Activated T-helper 1 cell treated with anti-CD3 and anti-CD28 coated beads, Interleukin-12 subunit alpha, Interleukin-12 subunit beta, Interleukin-2, Interleukin-4 antibody, amounts not matched to agents 30 ng/mL and 10 ng/mL and 1 ng/mL, durations not matched to agents 14 hours and 24 hours and 36 hours (primary cell): ENCODE measurements at regions not wholly inside any gene's neighbourhood (a gene's known extent, or its start where the extent isn't known, plus 50 kb on each side); places are given as distances from the start of the nearest gene placed in this dataset.
"Not testable (repeated sequence)": the region's sequence is repeated elsewhere in the genome, so short reads cannot be mapped to it uniquely, and the experiment has no call there.

Experiments used
- DNase-seq: peaks from one replicate; pipeline ENCODE4 v3.0.0; 2021; ENCODE audit warnings: low spot score
- H3K27ac Mint-ChIP-seq: one replicate; pipeline ENCODE4 v1.8.0; 2021; ENCODE audit warnings: mild to moderate bottlenecking, mixed read lengths
- H3K27me3 Mint-ChIP-seq: one replicate; pipeline ENCODE4 v1.8.0; 2022; ENCODE audit warnings: mild to moderate bottlenecking, moderate library complexity, mixed read lengths; ENCODE audit not compliant: insufficient read depth
- H3K36me3 Mint-ChIP-seq: one replicate; pipeline ENCODE4 v1.8.0; 2021; ENCODE audit warnings: low read depth, mixed read lengths
- H3K4me1 Mint-ChIP-seq: one replicate; pipeline ENCODE4 v1.8.0; 2021; ENCODE audit warnings: low read depth, mixed read lengths
- H3K4me3 Mint-ChIP-seq: one replicate; pipeline ENCODE4 v1.8.0; 2021; ENCODE audit warnings: mild to moderate bottlenecking, moderate library complexity, mixed read lengths
- H3K9me3 Mint-ChIP-seq: one replicate; pipeline ENCODE4 v1.8.0; 2021; ENCODE audit warnings: mixed read lengths
- intact Hi-C: fragments of 100-400 bp; cut with micrococcal nuclease; formaldehyde crosslinking; loops from one replicate; pipeline ENCODE4 v1.15.1; 2024

GRCh38 chr12:33825986-33826602 lies 196.2 kb upstream of the ALG10 start:
- no peaks in the 10 kb centered on the region for H3K4me1 Mint-ChIP-seq
- peaks cover 3% of the 10 kb centered on the region for H3K9me3 Mint-ChIP-seq
- H3K36me3 Mint-ChIP-seq = no peaks in the 10 kb centered on the region
- intact Hi-C loops = no loop called here
- no peak overlapping the region for H3K4me3 Mint-ChIP-seq
- no peaks in the 10 kb centered on the region for H3K27me3 Mint-ChIP-seq
- no peak for DNase-seq
- H3K27ac Mint-ChIP-seq = no peak overlapping the region

- no peaks in the 10 kb centered on the region for H3K27me3 Mint-ChIP-seq
- intact Hi-C loops = no loop called here
- no peak for DNase-seq
- no peaks in the 10 kb centered on the region for H3K9me3 Mint-ChIP-seq
- H3K36me3 Mint-ChIP-seq = no peaks in the 10 kb centered on the region
- H3K27ac Mint-ChIP-seq = no peak overlapping the region
- no peak overlapping the region for H3K4me3 Mint-ChIP-seq
- no peaks in the 10 kb centered on the region for H3K4me1 Mint-ChIP-seq
Observed at GRCh38 chr12:33828326-33828725, 194.0 kb upstream of the ALG10 start.

- H3K9me3 Mint-ChIP-seq = no peaks in the 10 kb centered on the region
- H3K27ac Mint-ChIP-seq = no peak overlapping the region
- intact Hi-C loops = no loop called here
- no peaks in the 10 kb centered on the region for H3K27me3 Mint-ChIP-seq
- DNase-seq = no peak
- no peak overlapping the region for H3K4me3 Mint-ChIP-seq
- H3K4me1 Mint-ChIP-seq = no peaks in the 10 kb centered on the region
- H3K36me3 Mint-ChIP-seq = no peaks in the 10 kb centered on the region
Observed at GRCh38 chr12:33830070-33830469, 192.2 kb upstream of the ALG10 start.

- DNase-seq = no peak
- intact Hi-C loops = no loop called here
- no peaks in the 10 kb centered on the region for H3K9me3 Mint-ChIP-seq
- H3K27me3 Mint-ChIP-seq = no peaks in the 10 kb centered on the region
- H3K27ac Mint-ChIP-seq = no peak overlapping the region
- H3K36me3 Mint-ChIP-seq = no peaks in the 10 kb centered on the region
- H3K4me1 Mint-ChIP-seq = no peaks in the 10 kb centered on the region
- no peak overlapping the region for H3K4me3 Mint-ChIP-seq
Observed at GRCh38 chr12:33832900-33833299, 189.4 kb upstream of the ALG10 start.

- no peak for DNase-seq
- Mint-ChIP-seq H3K36me3 (no peaks in the 10 kb centered on the region), H3K4me3 (no peak overlapping the region), H3K27ac (no peak overlapping the region), H3K9me3 (no peaks in the 10 kb centered on the region), H3K27me3 (no peaks in the 10 kb centered on the region), H3K4me1 (no peaks in the 10 kb centered on the region)
- intact Hi-C loops = no loop called here
Observed at GRCh38 chr12:33834672-33835071, 187.6 kb upstream of the ALG10 start.

- peaks cover 13% of the 10 kb centered on the region for H3K9me3 Mint-ChIP-seq
- no peaks in the 10 kb centered on the region for H3K27me3 Mint-ChIP-seq
- no peak overlapping the region for H3K27ac Mint-ChIP-seq
- no peak for DNase-seq
- no peaks in the 10 kb centered on the region for H3K4me1 Mint-ChIP-seq
- H3K4me3 Mint-ChIP-seq = no peak overlapping the region
- no peaks in the 10 kb centered on the region for H3K36me3 Mint-ChIP-seq
- intact Hi-C loops = no loop called here
Observed at GRCh38 chr12:33876618-33877017, 145.7 kb upstream of the ALG10 start.

GRCh38 chr12:33892425-33892824 lies 129.9 kb upstream of the ALG10 start:
- DNase-seq = no peak
- H3K27me3 Mint-ChIP-seq = no peaks in the 10 kb centered on the region
- H3K4me1 Mint-ChIP-seq = no peaks in the 10 kb centered on the region
- intact Hi-C loops = no loop called here
- no peak overlapping the region for H3K27ac Mint-ChIP-seq
- no peaks in the 10 kb centered on the region for H3K36me3 Mint-ChIP-seq
- H3K9me3 Mint-ChIP-seq = peaks cover 4% of the 10 kb centered on the region
- no peak overlapping the region for H3K4me3 Mint-ChIP-seq

- H3K9me3 Mint-ChIP-seq = peaks cover 26% of the 10 kb centered on the region
- H3K27me3 Mint-ChIP-seq, intact Hi-C loops: not testable (repeated sequence)
Observed at GRCh38 chr12:33920460-33920859, 101.8 kb upstream of the ALG10 start.

GRCh38 chr12:33926095-33926494 lies 96.2 kb upstream of the ALG10 start:
- Mint-ChIP-seq H3K4me1 (no peaks in the 10 kb centered on the region), H3K27ac (no peak overlapping the region), H3K9me3 (peaks cover 20% of the 10 kb centered on the region), H3K4me3 (no peak overlapping the region), H3K36me3 (no peaks in the 10 kb centered on the region), H3K27me3 (no peaks in the 10 kb centered on the region)
- intact Hi-C loops = no loop called here
- DNase-seq = no peak

More at GRCh38 chr12:33920460-33920859, 101.8 kb upstream of the ALG10 start:
- H3K27ac Mint-ChIP-seq, DNase-seq, H3K4me3 Mint-ChIP-seq, H3K36me3 Mint-ChIP-seq, H3K4me1 Mint-ChIP-seq: not testable (repeated sequence)

- DNase-seq, H3K27me3 Mint-ChIP-seq, intact Hi-C loops, H3K36me3 Mint-ChIP-seq, H3K9me3 Mint-ChIP-seq, H3K4me1 Mint-ChIP-seq, H3K4me3 Mint-ChIP-seq, H3K27ac Mint-ChIP-seq: not testable (repeated sequence)
Observed at GRCh38 chr12:33937669-33938068, 84.6 kb upstream of the ALG10 start.

GRCh38 chr12:33942172-33942571 lies 80.1 kb upstream of the ALG10 start:
- no peak overlapping the region for H3K4me3 Mint-ChIP-seq
- H3K36me3 Mint-ChIP-seq = no peaks in the 10 kb centered on the region
- no peaks in the 10 kb centered on the region for H3K27me3 Mint-ChIP-seq
- DNase-seq = no peak
- H3K27ac Mint-ChIP-seq = no peak overlapping the region
- no peaks in the 10 kb centered on the region for H3K4me1 Mint-ChIP-seq
- no peaks in the 10 kb centered on the region for H3K9me3 Mint-ChIP-seq
- intact Hi-C loops = no loop called here

- intact Hi-C loops = no loop called here
- H3K9me3 Mint-ChIP-seq = peaks cover 11% of the 10 kb centered on the region
- H3K4me3 Mint-ChIP-seq = no peak overlapping the region
- no peak for DNase-seq
- no peak overlapping the region for H3K27ac Mint-ChIP-seq
- H3K36me3 Mint-ChIP-seq = no peaks in the 10 kb centered on the region
- H3K27me3 Mint-ChIP-seq = no peaks in the 10 kb centered on the region
- no peaks in the 10 kb centered on the region for H3K4me1 Mint-ChIP-seq
Observed at GRCh38 chr12:33944703-33945437, 77.4 kb upstream of the ALG10 start.

- peaks cover 17% of the 10 kb centered on the region for H3K9me3 Mint-ChIP-seq
- intact Hi-C loops = no loop called here
Observed at GRCh38 chr12:33945438-33945784, 76.9 kb upstream of the ALG10 start.

GRCh38 chr12:33966219-33966618 lies 56.1 kb upstream of the ALG10 start:
- DNase-seq, H3K9me3 Mint-ChIP-seq, intact Hi-C loops, H3K4me1 Mint-ChIP-seq, H3K36me3 Mint-ChIP-seq, H3K4me3 Mint-ChIP-seq, H3K27ac Mint-ChIP-seq, H3K27me3 Mint-ChIP-seq: not testable (repeated sequence)

More at GRCh38 chr12:33945438-33945784, 76.9 kb upstream of the ALG10 start:
- Mint-ChIP-seq H3K4me1 (no peaks in the 10 kb centered on the region), H3K4me3 (no peak overlapping the region), H3K27me3 (no peaks in the 10 kb centered on the region), H3K27ac (no peak overlapping the region), H3K36me3 (no peaks in the 10 kb centered on the region)
- DNase-seq = no peak
